ENCODE measurements at regions not wholly inside any gene's neighbourhood (a gene's known extent, or its start where the extent isn't known, plus 50 kb on each side); places are given as distances from the start of the nearest gene placed in this dataset.

- no peak for DNase-seq
These were observed 1154.0 kb upstream of the EYS start for GRCh38 chr6:66861007-66861541.

- no peak for DNase-seq
These were observed 1153.3 kb upstream of the EYS start for GRCh38 chr6:66860328-66860727.

DNA sequence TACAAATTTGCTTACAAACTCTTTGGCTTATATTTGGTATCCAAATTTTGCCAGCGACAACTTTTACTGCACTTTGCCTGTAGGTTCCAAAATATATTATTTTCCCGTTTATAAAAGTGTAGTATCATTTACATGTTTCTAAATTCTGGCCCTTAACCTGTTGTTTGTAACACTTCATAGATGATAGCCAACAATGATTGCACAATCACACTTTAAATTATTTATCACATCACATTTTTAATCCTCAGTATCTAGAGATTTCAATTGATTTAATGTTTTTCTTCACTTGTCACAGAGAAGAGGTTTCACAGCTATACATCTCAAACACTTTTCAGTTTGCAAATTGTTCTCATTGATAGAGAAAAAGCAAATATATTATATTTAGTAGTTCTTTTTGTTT is 1151.2 kb upstream of the EYS start:
- DNase-seq = no peak

DNA sequence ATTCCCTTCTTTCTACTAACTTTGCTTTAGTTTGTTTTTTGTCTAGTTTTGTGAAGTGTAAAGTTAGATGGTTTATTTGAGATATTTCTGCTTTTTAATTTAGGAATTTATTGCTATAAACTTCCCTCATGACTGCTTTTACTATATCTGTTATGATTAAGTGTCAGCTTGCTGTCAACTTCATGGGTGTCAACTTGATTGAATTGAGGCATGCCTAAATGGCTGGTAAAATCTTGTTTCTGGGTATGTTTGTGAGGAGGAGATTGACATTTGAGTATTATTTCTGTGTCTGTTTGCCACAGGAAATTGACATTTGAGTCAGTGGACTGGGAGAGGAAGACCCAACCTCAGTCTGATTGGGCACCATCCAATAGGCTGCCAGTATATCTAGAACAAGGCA is 1147.0 kb upstream of the EYS start:
- DNase-seq = no peak

GRCh38 chr6:66851930-66852329 is 1144.9 kb upstream of the EYS start:
- no peak for DNase-seq

DNA sequence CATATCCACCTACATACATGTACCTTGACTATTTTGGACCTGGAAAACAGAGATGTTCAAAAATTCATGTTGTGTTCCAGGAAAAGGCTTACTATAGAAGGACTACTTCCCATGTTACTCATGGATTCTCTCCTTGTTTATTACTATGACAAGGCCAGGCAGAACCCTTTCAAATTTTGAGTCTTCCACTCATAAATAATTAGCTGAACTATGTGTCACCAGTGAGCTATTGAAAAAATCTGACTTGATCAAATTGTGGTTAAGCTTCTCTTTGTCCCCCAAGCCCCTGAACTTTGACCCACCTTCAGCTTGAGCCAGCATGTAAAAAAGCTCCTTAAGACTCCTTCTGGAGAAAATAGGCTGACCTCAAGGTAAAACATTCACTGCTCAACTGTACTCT is 1142.8 kb upstream of the EYS start:
- DNase-seq = no peak

DNA sequence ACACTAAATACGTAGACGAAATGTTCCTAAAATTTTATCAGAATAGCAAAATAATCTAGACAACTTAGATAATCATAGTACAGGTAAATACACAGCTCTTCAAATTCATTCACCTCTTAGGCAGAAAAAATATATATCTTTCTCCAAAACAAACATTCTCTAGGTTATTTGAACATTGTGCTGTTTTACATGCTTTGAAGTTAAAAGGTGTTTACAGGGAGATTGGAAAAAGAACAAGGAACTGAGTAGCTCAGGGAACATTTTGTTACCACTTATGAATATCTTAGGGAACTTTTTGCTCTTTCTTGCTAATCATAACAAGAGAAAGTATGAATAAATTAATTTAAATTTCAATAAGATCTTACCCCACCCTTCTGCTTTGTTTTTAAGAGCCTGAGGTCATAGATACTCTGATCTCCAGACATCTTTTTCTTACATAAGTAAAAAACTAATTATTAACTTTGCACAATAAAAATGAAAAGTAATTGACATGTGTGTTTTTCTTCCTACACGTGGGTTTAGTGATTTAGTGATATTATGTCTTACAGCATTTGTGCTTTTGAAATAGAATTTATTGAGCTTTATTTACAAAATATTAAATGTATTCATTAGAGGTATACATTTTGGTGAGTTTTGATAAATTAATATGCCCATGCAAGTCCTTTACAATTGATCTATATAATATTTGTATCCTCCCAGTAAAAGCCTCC is 1141.4 kb upstream of the EYS start:
- no peak for DNase-seq

DNA sequence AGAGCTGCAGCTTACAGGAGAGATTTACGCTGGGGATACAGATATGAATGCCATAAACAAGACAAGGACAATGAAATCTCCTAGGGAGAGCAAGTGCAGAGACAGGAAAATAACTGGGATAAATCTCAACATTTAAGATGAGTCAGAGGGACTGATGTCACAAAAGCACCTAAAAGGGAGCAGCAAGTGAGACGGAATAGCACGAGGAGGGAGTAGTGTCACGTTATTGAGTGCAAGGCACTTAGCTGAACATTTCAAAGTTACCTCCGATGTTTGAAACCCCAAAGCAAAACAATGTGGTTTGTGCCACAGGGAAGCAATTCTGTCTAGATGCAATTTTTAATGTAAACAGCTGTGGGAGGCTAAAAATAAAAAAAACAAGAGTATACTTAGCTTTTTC is 1131.7 kb upstream of the EYS start:
- DNase-seq = no peak

GRCh38 chr6:66825539-66825938 is 1118.5 kb upstream of the EYS start:
- DNase-seq = no peak

DNA sequence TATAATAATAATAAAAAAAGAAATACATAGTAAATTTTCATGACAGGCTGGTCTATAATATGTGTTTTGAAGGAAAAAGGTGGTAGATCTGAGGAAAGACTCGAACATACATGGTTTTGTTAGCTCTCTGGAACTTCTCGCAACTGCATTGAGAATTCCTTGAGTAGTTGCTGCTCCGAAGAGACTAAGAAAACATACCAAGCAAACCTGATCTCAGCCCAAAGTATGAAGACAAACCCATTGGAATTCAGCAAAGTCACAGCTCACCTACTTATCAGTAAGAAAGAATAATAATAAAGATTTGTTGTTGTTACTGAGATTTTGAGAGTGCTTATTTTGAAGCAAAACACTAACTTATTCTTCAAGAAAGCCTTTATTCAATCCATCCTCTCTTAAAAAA is 1107.1 kb upstream of the EYS start:
- DNase-seq = no peak

GRCh38 chr6:66808771-66809170 is 1101.7 kb upstream of the EYS start:
- no peak for DNase-seq

GRCh38 chr6:66796987-66797386 is 1090.0 kb upstream of the EYS start:
- DNase-seq = no peak

DNA sequence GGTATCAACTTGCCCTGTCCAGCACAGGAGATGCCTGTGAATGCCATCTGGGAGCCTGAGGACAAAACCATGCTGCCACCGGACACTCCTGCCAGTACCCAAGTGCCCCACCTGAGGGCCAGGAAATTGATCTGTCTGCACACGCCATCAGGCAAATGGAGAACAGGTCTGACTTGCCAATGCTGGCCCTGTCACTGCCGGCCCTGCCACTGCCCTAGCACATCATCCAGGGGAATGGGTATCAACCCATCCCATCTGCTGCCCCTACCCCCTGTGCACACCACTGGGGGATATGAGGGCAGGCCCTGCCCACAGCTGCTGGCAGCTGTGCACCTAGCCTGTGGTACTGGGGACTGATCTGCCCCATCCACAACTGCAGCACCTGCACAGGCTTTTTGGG is 1081.6 kb upstream of the EYS start:
- DNase-seq = no peak

DNA sequence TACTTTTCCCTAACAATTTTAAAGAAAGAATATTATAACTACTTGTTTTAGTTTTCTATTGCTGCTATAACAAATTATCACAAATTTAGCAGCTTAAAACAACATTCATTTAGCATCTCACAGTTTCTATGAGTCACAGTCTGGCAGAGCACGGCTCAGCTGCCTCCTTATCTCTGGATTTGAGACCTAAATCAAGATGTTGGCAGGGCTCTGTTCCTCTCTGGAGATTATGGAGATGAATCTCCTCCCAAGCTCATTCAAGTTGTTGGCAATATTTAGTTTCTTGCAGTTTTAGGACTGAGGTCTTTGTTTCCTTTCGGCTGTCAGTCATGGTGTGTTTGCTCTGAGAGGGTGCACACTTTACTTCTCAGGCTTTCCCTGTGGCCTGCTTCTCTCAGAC is 1065.8 kb upstream of the EYS start:
- DNase-seq = no peak

DNA sequence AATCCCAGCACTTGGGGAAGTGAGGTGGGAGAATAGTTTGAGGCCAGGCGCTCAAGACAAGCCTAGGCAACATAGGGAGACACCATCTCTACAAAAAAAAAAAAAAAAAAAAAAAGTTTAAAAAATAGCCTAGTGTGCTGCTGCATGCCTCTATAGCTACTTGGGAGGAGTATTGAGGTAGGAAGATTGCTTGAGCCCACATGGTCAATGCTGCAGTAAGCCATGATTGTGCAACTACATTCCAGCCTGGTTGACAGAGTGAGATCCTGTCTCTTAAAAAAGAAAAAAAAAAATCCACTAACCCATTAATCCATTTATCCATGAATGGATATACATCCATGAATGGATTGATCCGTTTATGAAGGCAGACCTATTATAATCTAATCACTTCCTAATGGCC is 1064.6 kb upstream of the EYS start:
- no peak for DNase-seq

GRCh38 chr6:66751630-66752029 is 1044.6 kb upstream of the EYS start:
- DNase-seq = no peak

- DNase-seq = no peak
These were observed 1033.3 kb upstream of the EYS start for GRCh38 chr6:66740346-66740745.

- DNase-seq = no peak
These were observed 1028.3 kb upstream of the EYS start for GRCh38 chr6:66735106-66735890.

DNA sequence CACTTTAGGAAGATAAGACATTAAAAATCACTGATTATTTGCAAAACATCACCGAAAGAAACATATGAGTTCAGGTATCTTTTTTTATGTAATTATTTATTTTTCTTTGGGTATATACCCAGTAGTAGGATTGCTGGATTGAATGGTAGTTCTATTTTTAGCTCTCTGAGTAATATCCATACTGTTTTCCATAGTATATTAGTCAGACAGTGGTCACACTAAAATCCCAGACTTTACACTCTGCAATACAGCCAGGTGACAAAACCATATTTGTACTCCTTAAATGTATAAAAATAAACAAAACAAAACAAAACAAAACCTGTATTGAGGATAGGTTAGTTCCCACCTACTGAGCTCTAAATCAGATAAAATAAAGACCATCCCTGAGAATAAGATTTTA is 1024.3 kb upstream of the EYS start:
- DNase-seq = no peak

DNA sequence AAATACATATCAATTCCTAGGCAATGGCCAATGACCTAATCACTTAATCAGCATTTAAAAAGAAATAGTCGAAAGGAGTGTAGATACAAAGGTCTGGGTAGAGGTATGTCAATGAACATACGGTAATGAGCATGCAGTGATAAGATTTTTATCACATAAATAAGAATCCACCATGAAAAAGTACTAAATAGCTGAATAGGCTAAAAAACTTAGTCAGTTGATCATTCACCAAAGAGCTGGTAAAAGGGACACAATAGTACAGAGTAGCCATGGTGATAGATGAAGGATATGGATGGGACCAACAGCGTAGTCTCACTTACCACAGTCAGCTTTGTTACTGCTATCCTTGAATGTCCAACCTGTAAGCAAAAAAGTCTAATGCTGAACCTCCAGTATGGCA is 1018.6 kb upstream of the EYS start:
- no peak for DNase-seq

DNA sequence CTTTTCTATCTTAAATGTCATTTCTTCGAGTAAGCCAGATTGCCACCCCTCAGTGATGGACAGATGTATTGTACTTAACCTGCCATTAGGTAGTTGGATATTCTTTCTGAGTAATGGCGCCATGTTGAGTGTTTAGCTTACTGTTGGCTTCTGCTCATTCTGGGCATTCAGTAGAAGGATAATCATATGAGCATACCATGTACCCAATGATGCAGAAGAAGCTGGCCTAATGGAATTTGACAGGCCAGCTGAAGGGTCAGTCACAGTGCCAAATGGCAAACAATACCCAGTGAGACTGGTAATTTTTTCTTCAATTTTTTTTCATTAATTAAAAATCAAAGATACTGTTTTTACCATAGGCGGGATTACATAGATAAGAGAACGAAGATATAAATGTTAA is 1010.8 kb upstream of the EYS start:
- no peak for DNase-seq

- no peak for DNase-seq
These were observed 992.4 kb upstream of the EYS start for GRCh38 chr6:66699385-66699784.

DNA sequence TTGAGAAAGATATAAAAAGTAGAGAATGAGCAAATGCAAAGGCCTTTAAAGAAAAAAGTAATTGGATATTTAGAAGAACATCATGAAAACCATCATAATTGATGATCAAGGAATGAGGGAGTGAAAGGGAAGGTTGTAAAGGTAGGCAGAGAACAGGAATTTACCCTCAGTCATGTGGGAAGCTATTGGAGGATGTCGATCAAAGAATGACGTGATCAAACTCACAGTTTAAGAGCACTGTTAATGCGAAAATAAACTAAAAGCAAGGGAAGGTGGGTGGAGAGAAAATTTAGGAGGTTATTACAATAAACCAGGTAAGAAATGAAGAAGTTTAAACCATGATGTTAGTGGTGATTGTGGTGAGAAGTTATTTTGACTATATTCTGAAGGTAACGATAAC is 982.6 kb upstream of the EYS start:
- DNase-seq = no peak

GRCh38 chr6:66687611-66688140 is 980.6 kb upstream of the EYS start:
- no peak for DNase-seq

All from right hindlimb (tissue), 1 donor.